GM18508 (cell line): ENCODE measurements at regions not wholly inside any gene's neighbourhood (a gene's known extent, or its start where the extent isn't known, plus 50 kb on each side); places are given as distances from the start of the nearest gene placed in this dataset.
"Not testable (repeated sequence)": the region's sequence is repeated elsewhere in the genome, so short reads cannot be mapped to it uniquely, and the experiment has no call there.

Source experiments
- ATAC-seq: cut with Tn5 transposase; IDR thresholded peaks from one replicate; pipeline ENCODE4 v1.9.1; 2021; ENCODE audit warnings: moderate number of reproducible peaks; ENCODE audit not compliant: insufficient read depth, unreplicated experiment

- ATAC-seq: no peak
Observed at GRCh38 chr14:23828616-23829015, 125.0 kb upstream of the DHRS4 start.

GRCh38 chr14:23829736-23830471, 123.7 kb upstream of the DHRS4 start:
- ATAC-seq: no peak

- ATAC-seq: no peak
Observed at GRCh38 chr14:23831596-23831995, 122.0 kb upstream of the DHRS4 start.

- ATAC-seq: no peak
Observed at GRCh38 chr14:23861666-23862065, 91.9 kb upstream of the DHRS4 start.

DNA sequence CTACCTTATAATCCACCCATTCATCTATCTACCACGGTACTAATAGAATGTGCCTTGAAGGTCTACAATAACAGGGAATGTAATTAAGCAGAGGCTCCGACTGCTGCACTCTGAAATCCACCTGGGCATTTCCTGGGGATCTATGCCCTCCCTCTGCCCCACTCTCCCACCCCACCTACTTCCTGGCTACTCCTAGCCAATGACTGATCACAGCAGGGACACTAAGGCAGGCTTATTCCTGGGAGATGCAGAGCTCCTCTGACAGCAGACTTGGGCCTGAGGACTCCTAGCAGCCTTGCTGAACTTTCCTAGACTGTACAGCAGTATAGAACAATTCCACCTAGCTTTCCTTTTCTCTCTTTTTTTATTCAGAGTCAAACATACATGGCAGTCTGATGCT, 91.1 kb upstream of the DHRS4 start:
- no peak for ATAC-seq

- ATAC-seq: no peak
Observed at GRCh38 chr14:23863836-23864235, 89.7 kb upstream of the DHRS4 start.

DNA sequence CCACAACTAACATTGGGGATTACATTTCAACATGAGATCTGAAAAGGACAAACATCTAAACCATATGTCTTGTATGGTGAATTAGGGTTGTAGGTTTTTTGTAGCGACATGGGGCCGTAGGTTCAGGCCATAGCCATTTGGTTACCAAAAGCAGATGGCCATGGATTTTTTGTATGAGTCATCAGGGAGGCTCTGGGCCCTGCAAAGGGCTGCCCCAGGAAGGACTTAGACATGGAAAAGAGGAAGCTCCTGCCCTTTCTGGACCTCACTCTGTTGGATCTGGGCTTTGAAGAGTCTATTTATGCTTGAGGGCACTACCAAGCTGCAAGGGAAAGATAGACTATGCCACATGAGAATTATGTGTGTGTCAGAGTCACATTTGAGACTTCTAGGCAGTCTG, 89.3 kb upstream of the DHRS4 start:
- no peak for ATAC-seq

DNA sequence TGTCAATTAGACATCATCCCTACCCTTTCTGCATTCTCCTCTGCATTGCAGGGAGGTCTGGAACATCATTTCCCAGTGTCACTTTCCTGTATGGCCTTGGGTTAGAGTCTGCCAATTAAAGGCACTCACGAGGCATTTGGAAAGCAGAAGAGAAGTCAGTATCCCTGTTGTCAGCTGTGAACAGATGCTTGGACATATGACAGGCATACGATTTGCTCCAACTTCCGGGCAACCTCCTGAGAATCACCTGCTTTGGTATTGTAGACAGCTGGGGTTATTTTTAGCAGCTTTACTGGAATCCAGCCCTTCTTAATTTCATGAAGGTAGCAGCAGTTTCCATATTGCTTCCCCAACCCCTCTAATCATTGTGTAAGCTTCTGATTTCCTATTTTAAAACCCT, 88.7 kb upstream of the DHRS4 start:
- ATAC-seq: no peak

DNA sequence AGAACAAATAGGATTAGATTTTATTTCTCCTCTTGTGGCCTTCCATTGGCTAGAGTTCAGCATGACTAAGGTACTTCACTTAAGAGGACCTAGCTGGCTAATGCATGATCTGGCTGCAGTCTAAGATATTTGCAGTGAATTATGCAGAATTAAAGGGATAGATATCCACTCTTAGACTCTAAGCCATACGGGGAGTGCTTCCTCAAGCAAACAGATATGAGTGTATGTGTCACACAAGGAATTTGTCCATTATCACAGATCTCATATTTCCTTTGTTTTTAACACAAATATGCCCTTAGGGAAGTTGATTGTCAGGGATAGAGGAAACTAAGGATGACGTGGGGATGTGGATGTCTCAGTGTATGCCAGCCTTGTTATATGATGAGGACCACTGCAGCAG, 88.1 kb upstream of the DHRS4 start:
- no peak for ATAC-seq

- no peak for ATAC-seq
Observed at GRCh38 chr14:23866269-23866668, 87.3 kb upstream of the DHRS4 start.

DNA sequence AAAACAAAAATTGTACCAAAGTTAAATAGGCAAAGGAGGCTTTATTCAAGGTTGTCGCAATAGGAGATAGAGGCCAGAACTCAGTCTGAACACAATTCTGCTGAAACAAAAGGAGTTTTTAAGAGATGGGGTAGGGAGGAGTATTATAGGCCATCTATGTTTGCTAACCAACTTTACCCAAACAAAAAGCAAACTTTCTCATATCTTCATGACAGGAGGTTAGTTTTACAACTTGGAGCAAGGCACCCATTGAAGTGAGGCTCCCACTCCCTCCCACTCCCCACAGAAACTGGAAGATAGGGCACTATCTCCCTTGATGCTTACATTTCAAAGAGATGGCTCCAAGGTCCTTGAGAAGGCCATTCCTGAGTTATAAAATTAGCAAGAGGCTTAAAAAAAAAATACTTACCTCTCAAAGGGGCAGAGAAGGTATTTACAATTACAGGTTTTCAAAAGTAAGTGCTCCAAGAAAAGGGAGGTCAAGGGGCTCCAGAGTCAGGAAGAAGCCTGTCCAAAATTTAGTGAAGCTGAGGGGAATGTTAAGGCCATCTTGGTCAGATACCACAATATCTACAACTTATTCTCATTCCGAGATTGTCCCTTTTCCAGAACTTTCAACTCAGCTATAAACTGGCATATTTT, 84.4 kb upstream of the DHRS4 start:
- ATAC-seq: no peak

GRCh38 chr14:23876160-23876750, 77.3 kb upstream of the DHRS4 start:
- ATAC-seq: no peak

- peak; percentile 47 for ATAC-seq
Observed at GRCh38 chr14:23877111-23877510, 76.5 kb upstream of the DHRS4 start.

- peak; percentile 69 for ATAC-seq
Observed at GRCh38 chr14:23877538-23878180, 75.9 kb upstream of the DHRS4 start.

DNA sequence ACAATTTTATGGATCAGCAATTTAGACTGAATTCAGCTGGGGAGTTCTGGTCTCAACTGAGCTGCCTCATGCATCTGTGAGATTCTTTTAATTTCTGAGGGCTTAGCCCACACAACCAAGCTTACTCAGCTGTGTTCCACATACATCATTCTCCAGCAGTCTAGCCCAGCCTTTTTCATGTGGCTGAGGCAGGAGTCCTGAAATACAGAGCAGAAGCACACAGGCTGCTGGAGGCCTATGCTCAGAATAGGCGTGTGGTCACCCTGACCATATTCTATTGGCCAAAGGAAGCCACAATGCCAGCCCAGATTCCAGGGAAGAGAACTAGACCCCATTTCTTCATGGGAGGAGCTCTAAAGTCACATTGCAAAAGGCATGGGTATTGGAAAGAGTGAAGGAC, 72.3 kb upstream of the DHRS4 start:
- no peak for ATAC-seq

GRCh38 chr14:23883684-23884540, 69.7 kb upstream of the DHRS4 start:
- no peak for ATAC-seq

DNA sequence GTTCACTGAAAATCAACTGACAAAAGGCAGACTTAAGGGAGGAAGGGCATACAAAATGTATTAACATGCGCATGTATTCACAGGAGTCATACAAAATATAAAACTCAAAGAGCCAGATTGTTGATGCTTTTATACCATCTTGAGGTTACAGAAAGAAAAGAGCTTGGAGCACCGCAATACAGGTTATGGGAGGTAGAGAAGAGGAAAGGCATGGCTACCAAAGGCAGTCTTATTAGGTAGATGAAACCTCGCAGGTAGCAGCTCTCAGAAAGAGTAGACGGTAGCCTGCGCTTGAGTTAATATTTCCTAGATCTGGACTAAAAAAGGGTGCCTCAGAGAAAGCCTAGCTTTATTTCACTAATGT, 69.0 kb upstream of the DHRS4 start:
- ATAC-seq: no peak

DNA sequence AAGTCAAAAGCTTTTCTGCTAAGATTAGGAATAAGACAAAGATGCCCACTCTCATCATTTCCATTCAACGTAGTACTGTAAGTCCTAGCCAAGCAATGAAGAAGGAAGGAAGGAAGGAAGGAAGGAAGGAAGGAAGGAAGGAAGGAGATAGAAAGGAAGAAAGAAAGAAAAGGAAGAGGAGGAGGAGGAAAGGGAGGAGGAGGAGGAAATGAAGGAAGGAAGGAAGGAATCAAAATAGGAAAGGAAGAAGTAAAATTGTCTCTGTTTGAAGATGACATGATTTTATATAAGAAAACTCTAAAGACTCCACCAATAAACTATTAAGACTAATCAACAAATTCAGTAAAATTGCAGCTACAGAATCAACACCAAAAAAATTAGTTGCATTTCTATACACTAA, 66.0 kb upstream of the DHRS4 start:
- no peak for ATAC-seq

GRCh38 chr14:23891717-23892116, 61.9 kb upstream of the DHRS4 start:
- not testable (repeated sequence) for ATAC-seq

- not testable (repeated sequence) for ATAC-seq
Observed at GRCh38 chr14:23892289-23892688, 61.3 kb upstream of the DHRS4 start.
